ENCODE measurements at regions not wholly inside any gene's neighbourhood (a gene's known extent, or its start where the extent isn't known, plus 50 kb on each side); places are given as distances from the start of the nearest gene placed in this dataset.

- DNase-seq (ENCODE audit: extremely low read depth, low read depth), result no peak
- no peak for TF ChIP-seq CTCF (IDR thresholded peaks at IDR 0.05; ENCODE audit: low read depth, low read length)
Measured at GRCh38 chr13:24605923-24606372, 74.3 kb upstream of the ATP12A start.

- no peak for DNase-seq (ENCODE audit: extremely low read depth, low read depth)
- TF ChIP-seq CTCF (IDR thresholded peaks at IDR 0.05; ENCODE audit: low read depth, low read length), result no peak
Measured at GRCh38 chr13:24606486-24607170, 73.6 kb upstream of the ATP12A start.

GRCh38 chr13:24610956-24611355, 69.3 kb upstream of the ATP12A start:
- DNase-seq (ENCODE audit: extremely low read depth, low read depth), result no peak
- no peak for TF ChIP-seq CTCF (IDR thresholded peaks at IDR 0.05; ENCODE audit: low read depth, low read length)

- TF ChIP-seq CTCF (IDR thresholded peaks at IDR 0.05; ENCODE audit: low read depth, low read length), result no peak
- DNase-seq (ENCODE audit: extremely low read depth, low read depth), result no peak
Measured at GRCh38 chr13:24612726-24613125, 67.5 kb upstream of the ATP12A start.

GRCh38 chr13:24613128-24613527, 67.1 kb upstream of the ATP12A start:
- DNase-seq (ENCODE audit: extremely low read depth, low read depth), result no peak
- TF ChIP-seq CTCF (IDR thresholded peaks at IDR 0.05; ENCODE audit: low read depth, low read length), result no peak

GRCh38 chr13:24613755-24614154, 66.5 kb upstream of the ATP12A start:
- no peak for TF ChIP-seq CTCF (IDR thresholded peaks at IDR 0.05; ENCODE audit: low read depth, low read length)
- DNase-seq (ENCODE audit: extremely low read depth, low read depth), result no peak

GRCh38 chr13:24614306-24615080, 65.7 kb upstream of the ATP12A start:
- DNase-seq (ENCODE audit: extremely low read depth, low read depth), result no peak
- TF ChIP-seq CTCF (IDR thresholded peaks at IDR 0.05; ENCODE audit: low read depth, low read length), result no peak
